NCI-H1105 treated with DMSO at 0.1 percent for 48 hours (cell line): ENCODE measurements at regions not wholly inside any gene's neighbourhood (a gene's known extent, or its start where the extent isn't known, plus 50 kb on each side); places are given as distances from the start of the nearest gene placed in this dataset.

Experiments used
- DNase-seq: peaks from one replicate; lab custom pipeline; 2025; lab: John Stamatoyannopoulos, UW

GRCh38 chr4:8710946-8711345 is 118.4 kb downstream of the CPZ start:
- DNase-seq: no peak

- no peak for DNase-seq
Observed at GRCh38 chr4:8710416-8710815, 117.9 kb downstream of the CPZ start.

GRCh38 chr4:8709729-8710360 is 117.3 kb downstream of the CPZ start:
- no peak for DNase-seq

GRCh38 chr4:8709050-8709728 is 116.6 kb downstream of the CPZ start:
- no peak for DNase-seq

- DNase-seq: no peak
Observed at GRCh38 chr4:8708401-8709021, 115.9 kb downstream of the CPZ start.

- no peak for DNase-seq
Observed at GRCh38 chr4:8707045-8707781, 114.6 kb downstream of the CPZ start.

GRCh38 chr4:8706216-8707044 is 113.9 kb downstream of the CPZ start:
- DNase-seq: no peak

- DNase-seq: no peak
Observed at GRCh38 chr4:8705161-8706145, 112.9 kb downstream of the CPZ start.

- DNase-seq: no peak
Observed at GRCh38 chr4:8704632-8705031, 112.1 kb downstream of the CPZ start.

GRCh38 chr4:8703857-8704495 is 111.4 kb downstream of the CPZ start:
- no peak for DNase-seq

GRCh38 chr4:8703401-8703696 is 110.8 kb downstream of the CPZ start:
- DNase-seq: no peak

GRCh38 chr4:8702516-8703400 is 110.2 kb downstream of the CPZ start:
- no peak for DNase-seq

- no peak for DNase-seq
Observed at GRCh38 chr4:8702020-8702495, 109.5 kb downstream of the CPZ start.

GRCh38 chr4:8701126-8702019 is 108.8 kb downstream of the CPZ start:
- no peak for DNase-seq

GRCh38 chr4:8700531-8700930 is 108.0 kb downstream of the CPZ start:
- DNase-seq: no peak

GRCh38 chr4:8699479-8700145 is 107.0 kb downstream of the CPZ start:
- no peak for DNase-seq

GRCh38 chr4:8699063-8699385 is 106.5 kb downstream of the CPZ start:
- DNase-seq: no peak
